Stimulated activated CD8-positive, alpha-beta memory T cell treated with anti-CD3 and anti-CD28 coated beads, Interleukin-4, amount 100 ng/mL, for 48 hours (primary cell): ENCODE measurements at regions not wholly inside any gene's neighbourhood (a gene's known extent, or its start where the extent isn't known, plus 50 kb on each side); places are given as distances from the start of the nearest gene placed in this dataset.
"Not testable (repeated sequence)": the region's sequence is repeated elsewhere in the genome, so short reads cannot be mapped to it uniquely, and the experiment has no call there.

Experiments
- DNase-seq: peaks from one replicate; pipeline ENCODE4 v3.0.0-alpha.2; 2020

DNA sequence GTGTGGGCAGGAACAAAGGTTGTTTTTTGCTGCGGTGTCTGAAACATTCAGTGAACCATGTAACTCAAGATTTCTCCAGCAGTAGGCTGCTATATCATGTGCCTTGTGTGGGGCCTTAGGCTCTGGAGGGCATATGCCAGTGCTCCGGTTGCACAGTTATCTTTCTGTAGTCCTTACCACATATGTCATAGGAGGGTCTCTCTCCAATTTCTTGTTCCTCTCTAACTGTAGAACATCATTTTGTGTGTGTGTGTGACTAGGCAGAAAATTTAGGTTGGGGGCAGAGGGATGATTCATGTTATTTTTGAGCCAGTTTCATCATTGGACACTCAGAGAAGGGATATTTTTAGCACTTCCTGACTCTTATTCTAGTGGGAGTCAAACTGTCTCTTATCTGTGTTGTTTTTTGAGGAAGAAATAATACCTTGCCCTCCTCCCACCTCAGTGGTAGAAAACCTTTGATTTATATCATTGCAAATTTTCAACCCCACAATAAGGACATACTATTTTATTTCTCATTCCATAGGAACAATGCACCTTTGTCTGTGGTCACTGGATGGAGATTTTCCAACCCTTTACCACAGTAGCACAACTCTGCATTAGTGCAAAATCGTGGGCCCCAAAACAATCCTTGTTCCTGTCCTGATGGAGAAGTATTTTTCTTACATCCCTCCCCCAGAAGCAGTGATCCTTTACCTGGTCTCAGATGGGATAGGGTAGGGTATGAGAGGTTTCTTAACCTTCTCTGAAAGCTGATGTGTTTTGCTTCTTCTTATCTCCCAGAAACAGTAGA, 113.9 kb downstream of the CCDC74A start:
- no peak for DNase-seq

DNA sequence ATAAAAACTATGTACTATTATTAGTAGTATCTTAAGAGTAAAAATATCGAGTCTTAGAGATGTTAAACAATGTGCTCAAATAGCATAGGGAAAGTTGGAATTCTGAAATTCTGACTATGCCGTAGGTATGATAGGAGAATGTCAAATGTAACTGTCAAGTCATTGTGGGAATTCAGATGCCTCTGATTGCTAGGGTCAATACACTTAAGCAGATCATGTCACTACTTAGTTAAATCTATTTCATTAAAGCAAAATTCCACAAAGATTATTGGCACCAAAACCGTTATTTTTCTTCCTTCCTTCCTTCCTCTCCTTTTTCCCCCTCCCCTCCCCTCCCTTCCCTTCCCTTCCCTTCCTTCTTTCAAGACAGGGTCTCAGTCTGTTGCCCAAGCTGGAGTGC, 115.5 kb downstream of the CCDC74A start:
- not testable (repeated sequence) for DNase-seq

DNA sequence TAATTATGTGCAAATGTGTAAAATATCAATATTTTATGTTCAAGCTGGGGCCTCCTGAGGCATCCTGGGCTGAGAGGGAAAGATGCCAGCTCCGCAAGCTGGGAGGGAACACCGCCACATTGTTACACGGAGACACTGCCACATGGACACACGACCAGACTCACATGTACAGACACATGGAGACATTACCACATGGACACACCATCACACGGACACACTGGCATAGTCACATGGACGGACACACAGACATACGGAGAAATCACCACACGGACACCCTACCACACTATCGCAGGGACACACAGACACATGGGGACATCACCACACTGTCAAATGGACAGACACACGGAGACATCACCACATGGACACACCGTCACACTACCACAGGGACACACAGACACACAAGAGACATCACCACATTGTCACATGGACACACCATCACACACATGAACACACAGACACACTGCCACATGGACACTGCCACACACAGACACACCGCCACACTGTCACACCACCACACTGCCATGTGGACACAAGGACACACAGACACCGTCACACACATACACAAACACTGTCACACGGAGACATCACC, 117.6 kb downstream of the CCDC74A start:
- DNase-seq, result no peak

DNA sequence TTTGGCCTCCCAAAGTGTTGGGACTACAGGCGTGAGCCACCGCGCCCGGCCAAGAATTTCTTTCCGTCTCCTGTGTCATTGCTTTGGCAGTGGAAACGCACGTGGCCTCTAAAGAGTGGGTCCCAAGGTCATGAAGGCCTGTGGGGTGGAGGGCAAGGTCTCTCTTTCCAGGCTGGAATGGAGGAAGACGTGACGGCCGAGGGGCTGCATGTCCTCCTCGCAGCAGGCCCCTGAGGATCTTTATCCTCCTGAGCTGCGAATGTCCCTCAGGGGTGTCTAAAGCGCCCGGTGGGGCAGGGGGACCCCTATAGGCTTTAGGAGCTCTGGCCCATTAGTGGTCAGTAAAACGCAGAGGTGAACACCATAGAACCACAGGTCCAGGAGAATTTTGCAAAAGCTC, 118.5 kb downstream of the CCDC74A start:
- DNase-seq, result not testable (repeated sequence)

DNA sequence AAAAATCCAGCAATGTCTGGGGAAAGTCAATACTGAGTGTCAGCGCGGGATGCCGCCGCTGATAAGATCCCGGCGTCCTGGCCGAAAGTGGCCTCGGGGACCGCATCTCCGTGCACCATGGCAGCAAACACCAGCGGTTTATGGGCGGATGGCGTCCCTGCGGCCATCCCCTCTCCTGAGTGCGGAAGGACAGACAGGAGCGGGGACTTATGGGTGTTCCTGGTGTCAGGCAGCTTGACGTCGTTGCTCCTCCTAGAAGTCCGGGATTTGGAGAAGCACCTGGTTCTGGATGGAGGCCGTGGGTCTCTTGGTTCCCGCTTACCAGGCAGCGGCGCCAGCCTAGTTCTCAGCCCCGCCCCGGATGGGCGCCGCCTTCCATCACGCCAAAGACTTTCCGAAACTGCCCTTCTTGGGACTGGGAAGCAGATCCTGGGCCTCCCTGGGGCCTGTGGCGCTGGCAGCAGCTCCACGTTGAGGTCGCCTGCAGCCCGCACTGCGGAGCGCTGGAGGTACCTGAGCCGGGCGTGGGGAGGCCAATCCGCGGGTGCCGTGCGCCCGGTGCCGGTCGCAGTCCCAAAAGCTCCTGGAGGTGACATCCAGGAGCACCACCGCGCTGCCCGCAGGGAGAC, 119.1 kb downstream of the CCDC74A start:
- DNase-seq, result no peak

DNA sequence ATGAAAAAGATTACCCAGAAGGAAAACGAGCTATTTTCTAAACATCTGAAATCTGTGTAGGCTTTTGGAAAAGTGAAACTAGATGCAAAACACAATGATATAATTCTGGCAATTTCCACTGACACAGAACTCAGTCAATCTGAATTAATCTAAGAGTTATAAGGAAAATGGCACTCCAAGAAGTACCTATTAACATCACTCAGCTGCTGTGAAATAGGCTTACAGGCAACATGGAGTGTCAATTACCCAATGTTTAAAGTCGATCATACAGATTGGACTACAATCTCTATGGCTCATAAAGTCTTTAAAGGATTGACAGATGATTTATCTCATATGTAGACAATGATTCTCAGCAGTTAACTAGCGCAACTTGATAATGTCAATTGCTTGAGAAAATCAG, 120.9 kb downstream of the CCDC74A start:
- DNase-seq, result not testable (repeated sequence)

DNA sequence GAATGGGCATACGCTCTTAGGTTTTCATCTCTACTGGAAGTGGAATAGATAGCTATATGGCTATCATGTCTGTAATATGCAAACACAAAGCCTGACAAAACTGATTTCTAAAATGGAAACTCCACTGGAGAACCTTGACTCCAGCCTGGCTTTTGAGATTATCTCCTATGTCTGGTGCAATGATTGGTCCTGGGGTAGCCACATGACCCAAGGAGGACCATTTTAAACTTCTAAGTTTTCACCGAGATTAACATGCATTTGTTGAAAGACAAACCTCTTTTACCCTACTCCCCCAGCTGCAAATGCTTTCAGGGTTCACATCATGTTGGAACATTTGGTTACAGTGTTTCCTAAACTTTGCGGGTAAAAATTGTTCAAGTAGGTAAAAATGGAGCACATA, 124.6 kb downstream of the CCDC74A start:
- DNase-seq, result not testable (repeated sequence)

DNA sequence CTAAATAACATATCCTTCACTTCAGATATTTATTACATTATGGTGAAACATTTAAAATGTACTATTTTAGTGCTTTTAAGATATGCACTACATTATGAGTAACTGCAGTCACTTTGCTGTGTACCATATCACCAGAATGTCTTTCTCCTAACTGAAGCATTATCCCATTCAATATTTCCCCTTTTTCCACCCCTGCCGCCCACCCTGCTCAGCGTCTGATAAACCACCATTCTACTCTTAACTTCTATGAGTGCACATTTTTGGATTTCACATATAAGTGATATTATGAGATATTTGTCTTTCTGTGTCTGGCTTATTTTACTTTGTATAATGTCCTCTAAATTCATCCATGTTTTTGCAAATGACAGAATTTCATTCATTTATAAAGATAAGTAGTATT, 126.4 kb downstream of the CCDC74A start:
- not testable (repeated sequence) for DNase-seq

DNA sequence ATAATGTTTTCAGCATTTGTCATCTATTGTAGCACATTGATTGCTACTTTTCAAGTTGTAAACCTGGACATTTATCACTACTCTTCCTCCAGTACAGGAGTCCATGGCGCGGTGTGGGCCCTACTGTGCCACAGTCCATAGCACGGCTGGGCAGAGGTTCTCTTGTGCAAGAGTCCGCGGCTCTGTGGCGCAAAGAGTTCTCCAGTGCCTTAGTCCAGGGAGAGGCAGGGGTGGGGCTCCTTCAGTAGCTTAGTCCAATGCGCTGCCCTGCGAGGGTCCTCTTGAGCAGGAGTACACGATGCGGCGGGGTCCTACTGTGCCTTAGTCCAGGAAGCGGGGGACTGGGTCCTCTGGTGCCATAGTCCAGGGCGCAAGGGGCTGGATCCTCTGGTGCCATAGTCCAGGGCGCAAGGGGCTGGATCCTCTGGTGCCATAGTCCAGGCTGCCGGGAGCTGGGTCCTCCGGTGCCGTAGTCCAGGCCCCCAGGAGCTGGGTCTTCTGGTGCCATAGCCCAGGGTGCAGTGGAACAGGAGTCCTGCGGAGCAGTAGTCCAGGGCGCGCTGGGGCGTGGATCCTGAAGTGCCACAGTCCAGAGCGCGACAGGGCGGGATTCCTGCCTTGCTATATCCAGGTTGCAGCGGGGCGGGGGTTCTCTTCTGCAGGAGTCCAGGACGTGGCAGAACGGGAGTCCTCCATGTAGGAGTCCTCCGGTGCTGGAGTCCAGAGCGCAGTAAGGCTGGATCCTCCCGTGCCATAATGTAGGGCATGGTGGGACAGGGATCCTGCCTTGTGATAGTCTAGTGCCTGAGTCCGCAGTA, 129.3 kb downstream of the CCDC74A start:
- no peak for DNase-seq

DNA sequence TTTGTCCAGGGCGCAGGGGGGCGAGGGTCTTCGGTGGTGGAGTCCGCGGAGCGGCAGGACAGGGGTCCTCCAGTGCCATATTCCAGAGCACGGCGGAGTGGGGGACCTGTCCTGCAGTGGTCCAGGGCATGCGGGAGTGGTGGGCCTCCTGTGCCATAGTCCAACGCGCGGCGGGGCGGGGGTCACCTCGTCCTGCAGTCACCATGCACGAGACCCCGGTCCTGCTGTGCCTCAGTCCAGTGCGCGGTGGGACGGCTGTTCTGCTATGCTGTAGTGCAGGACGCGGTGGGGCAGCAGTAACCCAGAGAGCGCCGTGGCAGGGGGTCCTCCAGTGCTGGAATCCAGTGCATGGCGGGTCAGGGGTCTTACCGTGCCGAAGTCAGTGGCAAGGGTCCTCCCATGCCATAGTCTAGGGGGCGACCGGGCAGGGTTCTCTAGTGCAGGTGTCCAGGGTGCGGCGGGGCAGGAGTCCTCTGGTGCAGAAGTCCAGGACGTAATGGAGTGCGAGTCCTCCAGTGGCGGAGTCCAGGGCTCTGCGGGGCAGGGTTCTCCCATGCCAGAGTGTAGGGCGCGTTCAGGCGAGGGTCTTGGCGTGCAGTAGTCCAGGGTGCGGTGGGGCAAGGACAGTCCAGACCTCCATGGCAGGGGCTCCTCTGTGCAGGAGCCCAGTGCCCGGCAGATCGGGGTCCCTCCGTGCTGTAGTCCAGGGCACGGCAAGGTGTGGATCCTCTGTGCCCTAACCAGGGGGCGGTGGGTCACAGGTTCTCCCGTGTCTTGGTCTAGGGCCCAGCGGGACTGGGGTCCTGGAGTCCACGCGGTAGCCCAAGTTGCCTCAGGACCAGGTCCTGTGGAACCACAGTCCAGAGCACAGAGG, 130.4 kb downstream of the CCDC74A start:
- DNase-seq, result no peak

DNA sequence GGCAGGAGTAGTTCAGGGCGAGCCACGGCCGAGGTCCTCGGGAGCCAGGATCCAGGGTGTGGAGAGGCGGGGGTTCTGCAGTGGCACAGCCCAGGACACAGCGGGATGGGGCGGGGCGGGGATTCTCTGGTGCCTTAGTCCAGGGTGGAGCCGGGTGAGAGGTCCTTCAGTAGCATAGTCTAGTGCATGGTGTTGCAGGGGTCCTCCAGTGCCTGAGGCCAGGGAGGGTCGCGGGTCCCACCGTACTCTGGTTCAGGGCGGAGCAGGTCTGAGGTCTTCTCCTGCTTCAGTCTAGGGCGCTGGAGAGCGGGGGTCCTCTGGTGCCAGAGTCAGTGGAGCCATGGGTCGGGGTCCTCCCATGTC, 131.1 kb downstream of the CCDC74A start:
- no peak for DNase-seq

DNA sequence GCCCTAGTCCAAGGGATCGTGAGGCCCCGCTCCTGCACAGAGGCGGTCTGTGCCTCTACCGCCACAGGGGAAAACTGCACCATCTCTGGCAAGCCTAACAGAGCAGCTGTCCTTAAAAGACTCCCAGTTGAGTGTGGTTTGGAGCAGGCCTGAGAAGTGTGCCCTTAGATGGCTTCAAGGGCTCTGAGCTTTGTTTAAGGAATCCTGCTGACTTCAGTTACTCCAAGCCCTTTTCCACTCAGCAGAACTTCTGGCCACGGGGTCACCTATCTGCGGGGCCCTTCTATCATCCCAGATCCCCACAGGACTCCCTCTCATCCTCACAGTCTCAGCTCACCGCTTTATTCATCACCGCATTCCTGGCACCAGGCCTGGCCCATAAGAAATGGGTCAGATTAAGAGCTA, 131.5 kb downstream of the CCDC74A start:
- no peak for DNase-seq

DNA sequence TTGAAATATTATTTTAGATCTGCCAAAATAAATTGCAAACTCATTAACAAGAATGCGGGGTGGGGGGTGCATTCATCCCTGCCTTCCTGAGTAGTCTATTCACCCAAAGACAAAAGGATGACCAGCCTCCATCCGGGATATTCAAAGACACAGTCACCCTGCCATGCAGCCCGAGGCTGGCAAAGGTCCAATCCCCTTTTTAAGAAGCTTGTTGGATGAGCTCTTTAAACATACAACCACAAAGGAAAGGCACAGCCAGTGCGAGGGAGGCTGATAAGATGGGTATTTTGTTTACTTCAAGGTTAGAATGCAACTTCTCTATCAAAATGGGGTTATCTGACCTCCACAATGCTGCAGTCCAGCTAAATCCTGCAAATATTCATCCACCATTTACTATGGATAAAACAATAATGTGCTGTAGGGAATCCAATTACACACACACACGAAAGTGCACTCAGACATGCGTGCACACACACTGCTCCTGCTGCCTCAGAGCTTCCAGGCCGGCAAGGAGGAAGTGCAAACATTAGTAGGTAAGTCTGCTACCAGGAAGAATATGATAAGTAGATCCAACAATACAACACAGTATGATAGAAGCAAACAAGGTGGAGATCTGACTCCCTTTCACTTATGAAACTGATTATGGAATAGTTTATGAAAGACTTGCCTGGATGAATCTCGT, 133.6 kb downstream of the CCDC74A start:
- not testable (repeated sequence) for DNase-seq

DNA sequence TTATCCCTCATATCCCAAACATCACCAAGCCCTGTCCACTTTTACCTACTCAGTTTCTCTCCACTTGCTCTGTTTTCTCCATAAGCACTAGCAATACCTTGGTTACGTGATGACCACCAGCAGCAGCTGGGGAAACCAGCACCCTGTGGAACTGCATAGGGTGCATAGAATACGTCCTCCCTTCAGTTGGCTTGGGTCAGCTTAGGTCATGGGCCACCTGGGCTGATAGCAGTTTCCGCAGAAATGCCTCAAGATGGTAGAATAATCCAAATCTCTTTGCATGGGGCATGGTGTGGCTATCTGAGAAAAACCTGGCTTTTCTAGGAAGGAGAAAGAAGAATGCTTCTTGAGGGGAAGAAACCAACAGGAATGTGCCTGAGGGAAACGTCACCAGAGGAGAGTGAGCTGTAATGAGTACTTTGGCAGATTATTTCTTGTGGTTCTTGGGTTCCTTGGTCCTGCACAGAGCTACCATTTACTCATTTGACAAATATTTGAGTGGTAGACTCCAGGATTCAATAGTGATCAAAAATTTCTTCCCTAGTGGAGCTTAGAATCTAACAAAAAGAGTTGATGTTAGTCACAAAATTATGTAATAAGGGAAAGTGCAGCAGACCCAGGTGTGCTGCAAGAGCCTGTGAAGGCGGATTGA, 134.3 kb downstream of the CCDC74A start:
- not testable (repeated sequence) for DNase-seq

DNA sequence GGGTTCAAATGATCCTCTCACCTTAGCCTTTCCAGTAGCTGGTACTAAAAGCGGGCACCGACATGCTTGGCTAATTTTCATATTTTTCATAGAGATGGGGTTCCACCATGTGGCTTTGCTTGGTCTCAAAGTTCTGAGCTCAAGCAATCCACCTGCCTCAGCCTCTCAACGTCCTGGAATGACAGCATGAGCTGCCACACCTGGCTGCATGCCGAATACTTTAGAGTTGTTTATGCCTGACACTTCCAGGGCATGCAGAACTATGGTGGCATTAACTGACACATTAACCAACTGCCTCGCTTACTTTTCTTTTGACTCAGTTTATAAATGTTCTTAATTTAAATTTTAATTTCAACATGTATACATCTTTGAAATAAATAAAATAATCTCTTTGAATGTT, 135.8 kb downstream of the CCDC74A start:
- not testable (repeated sequence) for DNase-seq

DNA sequence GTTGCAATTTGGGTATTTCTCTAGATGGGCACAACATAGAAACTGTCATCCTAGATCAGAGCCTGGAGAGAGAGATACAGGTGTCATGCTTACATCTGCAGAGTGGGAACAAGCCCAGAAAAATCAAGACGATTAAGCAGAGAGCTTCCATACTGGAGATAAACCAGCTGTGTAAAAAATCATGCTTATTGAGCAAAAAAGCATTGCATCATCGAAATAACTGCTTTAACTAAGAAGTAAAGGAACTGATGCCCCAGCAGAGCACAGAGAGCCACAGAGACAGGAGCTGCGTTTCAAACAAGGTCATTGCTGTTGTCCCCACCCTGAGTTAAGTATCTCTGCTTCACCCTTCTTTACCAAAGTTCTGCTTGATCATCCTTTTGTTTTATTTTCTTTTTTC, 138.0 kb downstream of the CCDC74A start:
- not testable (repeated sequence) for DNase-seq

DNA sequence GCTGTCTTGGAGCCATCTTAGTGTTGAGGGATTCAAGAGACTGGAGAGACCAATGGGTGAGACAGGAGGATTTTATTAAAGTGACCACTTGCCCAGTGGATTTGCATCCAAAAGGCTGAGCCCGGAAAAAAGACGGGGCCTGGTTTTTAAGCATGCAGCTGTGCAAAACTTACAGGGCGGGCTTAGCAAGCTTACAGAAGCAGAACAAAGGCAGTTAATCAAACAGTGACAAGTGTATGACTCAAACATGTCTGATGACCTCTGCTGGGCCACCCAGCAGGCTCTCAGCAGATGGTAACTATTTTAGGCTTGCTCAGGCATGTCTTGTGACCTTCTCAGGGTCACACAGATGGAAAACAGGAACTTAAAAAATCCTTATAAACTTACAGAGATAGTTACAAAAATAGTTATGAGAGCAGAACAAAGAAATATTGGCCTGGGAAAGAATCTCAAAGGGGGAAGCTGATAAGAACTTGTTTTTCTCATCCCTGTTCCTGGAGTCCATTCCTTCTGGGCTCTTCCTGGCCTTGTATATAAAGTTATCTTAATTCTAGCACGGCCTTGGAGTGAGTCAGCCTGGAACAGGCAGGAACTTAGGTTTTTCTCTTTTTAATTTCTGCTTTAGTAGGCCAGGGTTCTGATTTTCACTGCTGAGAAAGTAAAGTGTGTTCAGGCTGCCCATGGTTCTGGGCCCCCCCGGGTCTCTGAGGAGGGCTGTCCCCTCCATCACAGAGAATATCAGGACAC, 141.3 kb downstream of the CCDC74A start:
- DNase-seq, result not testable (repeated sequence)

DNA sequence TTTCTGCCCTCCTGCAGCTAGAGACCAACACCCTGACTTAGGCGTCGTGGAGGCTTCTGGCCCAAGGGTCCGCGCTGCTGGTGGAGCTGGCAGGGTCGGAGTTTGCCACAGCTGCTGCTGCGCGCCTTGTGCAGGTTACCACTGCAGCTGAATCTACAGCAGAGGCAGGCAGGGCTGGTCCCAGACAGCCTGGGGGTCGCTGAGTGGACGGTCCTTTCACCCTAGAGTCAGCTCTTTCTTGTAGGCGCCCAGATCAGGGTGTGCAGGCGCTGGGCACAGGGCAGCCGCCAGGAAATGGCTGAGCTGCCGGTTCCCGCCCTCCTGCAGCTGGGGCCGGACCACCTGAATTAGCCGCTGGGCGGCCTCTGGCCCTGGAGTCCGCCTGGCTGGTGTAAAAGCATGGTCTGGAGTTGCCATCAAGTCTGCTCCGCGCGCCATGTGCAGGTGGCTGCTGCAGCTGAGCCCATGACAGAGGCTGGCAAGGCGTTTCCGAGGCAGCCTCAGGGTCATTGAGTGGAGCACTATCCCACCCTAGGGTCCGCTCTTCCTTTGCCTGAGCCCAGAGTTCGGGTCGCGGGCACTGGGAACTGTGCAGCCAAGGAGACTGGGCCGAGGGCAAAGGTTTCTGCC, 144.3 kb downstream of the CCDC74A start:
- not testable (repeated sequence) for DNase-seq

DNA sequence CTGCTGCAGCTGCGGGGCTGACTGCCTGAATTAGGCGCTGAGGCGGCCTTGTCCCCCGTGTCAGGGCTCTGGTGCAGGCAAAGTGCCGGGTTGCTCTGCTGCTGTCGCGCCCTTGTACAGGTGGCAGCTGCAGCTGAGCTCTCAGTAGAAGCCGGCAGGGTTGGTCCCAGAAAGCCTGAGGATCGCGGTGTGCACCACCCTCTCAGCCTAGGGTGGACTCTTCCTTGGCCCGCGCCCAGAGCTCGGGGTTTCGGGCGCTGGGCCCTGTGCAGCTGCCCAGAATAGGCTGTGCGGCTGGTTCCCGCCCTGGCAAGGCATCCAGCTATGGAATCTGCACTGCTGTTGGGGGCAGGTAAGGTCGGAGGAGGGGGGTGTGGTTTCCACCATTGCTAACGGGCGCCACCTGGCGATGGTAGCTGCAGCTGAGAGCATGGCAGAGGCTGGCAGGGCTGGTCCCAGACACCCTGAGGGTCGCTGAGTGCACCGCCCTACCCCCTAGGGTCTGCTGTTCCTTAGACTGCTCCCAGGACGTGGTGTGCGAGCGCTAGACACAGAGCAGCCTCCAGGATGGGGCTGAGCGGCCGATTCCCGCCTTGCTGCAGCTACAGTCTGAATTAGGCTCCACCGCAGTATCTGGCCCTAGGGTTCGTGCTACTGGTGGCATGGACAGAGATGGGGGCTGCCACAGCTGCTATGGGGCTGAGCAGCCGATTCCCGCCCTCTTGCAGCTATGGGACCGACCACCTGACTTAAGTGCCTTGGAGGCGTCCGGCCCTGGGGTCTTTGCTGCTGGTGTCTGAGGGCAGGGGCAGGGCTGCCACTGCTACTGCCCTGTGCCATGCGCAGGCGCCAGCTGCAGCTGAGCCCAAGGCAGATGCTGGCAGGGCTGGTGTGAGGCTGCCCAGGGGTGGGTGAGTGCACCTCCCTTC, 145.0 kb downstream of the CCDC74A start:
- DNase-seq, result peak; percentile 73
